Ovary (tissue), 3 donors: ENCODE measurements at regions not wholly inside any gene's neighbourhood (a gene's known extent, or its start where the extent isn't known, plus 50 kb on each side); places are given as distances from the start of the nearest gene placed in this dataset.

ENCODE experiments used
- POLR2A ChIP-seq: fragments of 450-650 bp; IDR thresholded peaks from one replicate; pipeline ENCODE4 v1.6.1; 2017; ENCODE audit warnings: antibody characterized with exemption, mild to moderate bottlenecking, moderate library complexity
- TF ChIP-seq, protein P1 (sequence below), 3 donors: fragments of 450-650 bp in 2 of 3; fragments of 200-600 bp in 1 of 3; IDR thresholded peaks; one replicate each; pipeline versions ENCODE4 v1.5.1 to v1.8.0; 2016 to 2022; ENCODE audit warnings: antibody characterized with exemption in 3 of 3, mild to moderate bottlenecking in 1 of 3
- donor health status: DM: no; HTN: no; CAD: no.

GRCh38 chr15:84402856-84403608 lies 167.5 kb downstream of the GOLGA6L4 start:
- TF ChIP-seq, protein P1, sequence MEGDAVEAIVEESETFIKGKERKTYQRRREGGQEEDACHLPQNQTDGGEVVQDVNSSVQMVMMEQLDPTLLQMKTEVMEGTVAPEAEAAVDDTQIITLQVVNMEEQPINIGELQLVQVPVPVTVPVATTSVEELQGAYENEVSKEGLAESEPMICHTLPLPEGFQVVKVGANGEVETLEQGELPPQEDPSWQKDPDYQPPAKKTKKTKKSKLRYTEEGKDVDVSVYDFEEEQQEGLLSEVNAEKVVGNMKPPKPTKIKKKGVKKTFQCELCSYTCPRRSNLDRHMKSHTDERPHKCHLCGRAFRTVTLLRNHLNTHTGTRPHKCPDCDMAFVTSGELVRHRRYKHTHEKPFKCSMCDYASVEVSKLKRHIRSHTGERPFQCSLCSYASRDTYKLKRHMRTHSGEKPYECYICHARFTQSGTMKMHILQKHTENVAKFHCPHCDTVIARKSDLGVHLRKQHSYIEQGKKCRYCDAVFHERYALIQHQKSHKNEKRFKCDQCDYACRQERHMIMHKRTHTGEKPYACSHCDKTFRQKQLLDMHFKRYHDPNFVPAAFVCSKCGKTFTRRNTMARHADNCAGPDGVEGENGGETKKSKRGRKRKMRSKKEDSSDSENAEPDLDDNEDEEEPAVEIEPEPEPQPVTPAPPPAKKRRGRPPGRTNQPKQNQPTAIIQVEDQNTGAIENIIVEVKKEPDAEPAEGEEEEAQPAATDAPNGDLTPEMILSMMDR (IDR thresholded peaks at IDR 0.05) = no peak
- TF ChIP-seq POLR2A = no peak
